ENCODE measurements at regions not wholly inside any gene's neighbourhood (a gene's known extent, or its start where the extent isn't known, plus 50 kb on each side); places are given as distances from the start of the nearest gene placed in this dataset.

GRCh38 chr4:41362621-41363383, 106.1 kb downstream of the UCHL1 start:
- no peaks in the 10 kb centered on the region for H3K9me3 ChIP-seq (ENCODE audit: control insufficient read depth in 4 of 4, insufficient read depth in 3 of 4, low read length in 3 of 4)
- H3K4me3 ChIP-seq: no peak overlapping the region
- 41 to 50% methylated on average over 10 of the region's 10 CpGs for WGBS, 2 donors
- DNase-seq: no peak
- peaks cover 4 to 47% (median 10%) of the 10 kb centered on the region in 5 donors for H3K4me1 ChIP-seq (ENCODE audit: control insufficient read depth in 5 of 5, insufficient read depth in 5 of 5, low read length in 5 of 5)
- TF ChIP-seq CTCF (IDR thresholded peaks at IDR 0.05; ENCODE audit: control extremely low read depth, extremely low read depth): no peak
- ATAC-seq (ENCODE audit: insufficient read depth, low FRiP score): no peak
- peak overlapping the region; percentile 71 to 92 for H3K27ac ChIP-seq (ENCODE audit: low read depth in 1 of 2, low read length in 1 of 2)
- H3K9ac ChIP-seq (ENCODE audit: insufficient read depth in 1 of 2, low read length in 2 of 2): no peak overlapping the region
- H3K36me3 ChIP-seq (ENCODE audit: control insufficient read depth in 4 of 4, insufficient read depth in 4 of 4, low read length in 4 of 4): peaks cover 0 to 3% (median 1%) of the 10 kb centered on the region in 4 donors
- H3K27me3 ChIP-seq (ENCODE audit: control insufficient read depth in 3 of 3, insufficient read depth in 3 of 3, low read length in 2 of 3): no peaks in the 10 kb centered on the region

- peaks cover 0 to 3% (median 1%) of the 10 kb centered on the region in 4 donors for H3K36me3 ChIP-seq (ENCODE audit: control insufficient read depth in 4 of 4, insufficient read depth in 4 of 4, low read length in 4 of 4)
- ATAC-seq (ENCODE audit: insufficient read depth, low FRiP score): no peak
- no peak overlapping the region for H3K4me3 ChIP-seq
- H3K9me3 ChIP-seq (ENCODE audit: control insufficient read depth in 4 of 4, insufficient read depth in 3 of 4, low read length in 3 of 4): no peaks in the 10 kb centered on the region
- 32 to 55% methylated on average over 9 of the region's 9 CpGs for WGBS, 2 donors
- peak; percentile 31 to 55 (median 38) for DNase-seq
- no peak for TF ChIP-seq CTCF (IDR thresholded peaks at IDR 0.05; ENCODE audit: control extremely low read depth, extremely low read depth)
- no peaks in the 10 kb centered on the region for H3K27me3 ChIP-seq (ENCODE audit: control insufficient read depth in 3 of 3, insufficient read depth in 3 of 3, low read length in 2 of 3)
- peak overlapping the region; percentile 66 to 91 for H3K27ac ChIP-seq (ENCODE audit: low read depth in 1 of 2, low read length in 1 of 2)
- peaks cover 4 to 44% (median 10%) of the 10 kb centered on the region in 5 donors for H3K4me1 ChIP-seq (ENCODE audit: control insufficient read depth in 5 of 5, insufficient read depth in 5 of 5, low read length in 5 of 5)
- no peak overlapping the region for H3K9ac ChIP-seq (ENCODE audit: insufficient read depth in 1 of 2, low read length in 2 of 2)
These were observed 106.8 kb downstream of the UCHL1 start for GRCh38 chr4:41363384-41363981.

GRCh38 chr4:41364876-41365275, 108.1 kb downstream of the UCHL1 start:
- H3K9ac ChIP-seq (ENCODE audit: insufficient read depth in 1 of 2, low read length in 2 of 2): no peak overlapping the region
- DNase-seq (no peak), ATAC-seq (ENCODE audit: insufficient read depth, low FRiP score) (no peak)
- peaks cover 8 to 33% (median 11%) of the 10 kb centered on the region in 5 donors for H3K4me1 ChIP-seq (ENCODE audit: control insufficient read depth in 5 of 5, insufficient read depth in 5 of 5, low read length in 5 of 5)
- no peaks in the 10 kb centered on the region for H3K9me3 ChIP-seq (ENCODE audit: control insufficient read depth in 4 of 4, insufficient read depth in 3 of 4, low read length in 3 of 4)
- no peak overlapping the region for H3K4me3 ChIP-seq
- H3K27me3 ChIP-seq (ENCODE audit: control insufficient read depth in 3 of 3, insufficient read depth in 3 of 3, low read length in 2 of 3): no peaks in the 10 kb centered on the region
- H3K27ac ChIP-seq (ENCODE audit: low read depth in 1 of 2, low read length in 1 of 2): no peak overlapping the region
- WGBS, 2 donors: 27 to 31% methylated on average over 3 of the region's 3 CpGs
- TF ChIP-seq CTCF (IDR thresholded peaks at IDR 0.05; ENCODE audit: control extremely low read depth, extremely low read depth): no peak
- peaks cover 0 to 3% (median 1%) of the 10 kb centered on the region in 4 donors for H3K36me3 ChIP-seq (ENCODE audit: control insufficient read depth in 4 of 4, insufficient read depth in 4 of 4, low read length in 4 of 4)
